Right renal cortex interstitium (tissue), 3 donors: ENCODE measurements at regions not wholly inside any gene's neighbourhood (a gene's known extent, or its start where the extent isn't known, plus 50 kb on each side); places are given as distances from the start of the nearest gene placed in this dataset.
"Not testable (repeated sequence)": the region's sequence is repeated elsewhere in the genome, so short reads cannot be mapped to it uniquely, and the experiment has no call there.

Source experiments
- DNase-seq, 3 donors: peaks; one replicate each; pipeline ENCODE4 v3.0.0-alpha.2; 2013; ENCODE audit warnings: low read depth in 3 of 3, low spot score in 2 of 3

GRCh38 chr7:20839196-20839735 lies 52.6 kb upstream of the SP8 start:
- no peak for DNase-seq

GRCh38 chr7:20839987-20840386 lies 53.3 kb upstream of the SP8 start:
- no peak for DNase-seq

- DNase-seq, result no peak
Observed at GRCh38 chr7:20846791-20847190, 60.1 kb upstream of the SP8 start.

GRCh38 chr7:20858951-20859350 lies 72.3 kb upstream of the SP8 start:
- DNase-seq, result no peak

- DNase-seq, result no peak
Observed at GRCh38 chr7:20861468-20861867, 74.8 kb upstream of the SP8 start.

- DNase-seq, result no peak
Observed at GRCh38 chr7:20862554-20862953, 75.9 kb upstream of the SP8 start.

GRCh38 chr7:20864221-20864620 lies 77.5 kb upstream of the SP8 start:
- no peak for DNase-seq

- no peak for DNase-seq
Observed at GRCh38 chr7:20865684-20866083, 79.0 kb upstream of the SP8 start.

- no peak for DNase-seq
Observed at GRCh38 chr7:20870977-20871376, 84.3 kb upstream of the SP8 start.

- DNase-seq, result peak; percentile 5 to 23 (median 6)
Observed at GRCh38 chr7:20892776-20893175, 106.1 kb upstream of the SP8 start.

- no peak for DNase-seq
Observed at GRCh38 chr7:20894806-20895205, 108.1 kb upstream of the SP8 start.

GRCh38 chr7:20895563-20895962 lies 108.9 kb upstream of the SP8 start:
- no peak for DNase-seq

- no peak for DNase-seq
Observed at GRCh38 chr7:20896996-20897395, 110.3 kb upstream of the SP8 start.

GRCh38 chr7:20906801-20907453 lies 120.2 kb upstream of the SP8 start:
- DNase-seq, result no peak

- DNase-seq, result no peak
Observed at GRCh38 chr7:20911081-20911480, 124.4 kb upstream of the SP8 start.

- DNase-seq, result no peak
Observed at GRCh38 chr7:20913853-20914252, 127.2 kb upstream of the SP8 start.

GRCh38 chr7:20916311-20916710 lies 129.6 kb upstream of the SP8 start:
- no peak for DNase-seq

GRCh38 chr7:20917603-20918002 lies 130.9 kb upstream of the SP8 start:
- DNase-seq, result no peak

GRCh38 chr7:20918156-20918555 lies 131.5 kb upstream of the SP8 start:
- no peak for DNase-seq

GRCh38 chr7:20927178-20927577 lies 140.5 kb upstream of the SP8 start:
- DNase-seq, result not testable (repeated sequence)

GRCh38 chr7:20927976-20928375 lies 141.3 kb upstream of the SP8 start:
- no peak for DNase-seq

- no peak for DNase-seq
Observed at GRCh38 chr7:20929199-20929598, 142.5 kb upstream of the SP8 start.

- DNase-seq, result no peak
Observed at GRCh38 chr7:20931739-20932138, 145.1 kb upstream of the SP8 start.
